ENCODE measurements at regions not wholly inside any gene's neighbourhood (a gene's known extent, or its start where the extent isn't known, plus 50 kb on each side); places are given as distances from the start of the nearest gene placed in this dataset.

- TF ChIP-seq CTCF (IDR thresholded peaks at IDR 0.05; ENCODE audit: insufficient read depth, low read depth, low read length) (no peak), EZH2 (IDR thresholded peaks at IDR 0.05; ENCODE audit: insufficient read depth, low read length) (no peak)
Observed at GRCh38 chr12:14194572-14194971, 170.9 kb upstream of the ATF7IP start.
